HG03139 (cell line): ENCODE measurements at regions not wholly inside any gene's neighbourhood (a gene's known extent, or its start where the extent isn't known, plus 50 kb on each side); places are given as distances from the start of the nearest gene placed in this dataset.

ENCODE experiments used
- ATAC-seq: cut with Tn5 transposase; IDR thresholded peaks from one replicate; pipeline ENCODE4 v1.9.1; 2021; ENCODE audit not compliant: unreplicated experiment

GRCh38 chr6:33952016-33952415 lies 148.2 kb upstream of the MLN start:
- no peak for ATAC-seq

GRCh38 chr6:33950891-33951889 lies 147.4 kb upstream of the MLN start:
- ATAC-seq = no peak

- no peak for ATAC-seq
Measured at GRCh38 chr6:33950472-33950881, 146.7 kb upstream of the MLN start.

GRCh38 chr6:33949877-33950435 lies 146.2 kb upstream of the MLN start:
- no peak for ATAC-seq

GRCh38 chr6:33949111-33949510 lies 145.3 kb upstream of the MLN start:
- ATAC-seq = no peak

DNA sequence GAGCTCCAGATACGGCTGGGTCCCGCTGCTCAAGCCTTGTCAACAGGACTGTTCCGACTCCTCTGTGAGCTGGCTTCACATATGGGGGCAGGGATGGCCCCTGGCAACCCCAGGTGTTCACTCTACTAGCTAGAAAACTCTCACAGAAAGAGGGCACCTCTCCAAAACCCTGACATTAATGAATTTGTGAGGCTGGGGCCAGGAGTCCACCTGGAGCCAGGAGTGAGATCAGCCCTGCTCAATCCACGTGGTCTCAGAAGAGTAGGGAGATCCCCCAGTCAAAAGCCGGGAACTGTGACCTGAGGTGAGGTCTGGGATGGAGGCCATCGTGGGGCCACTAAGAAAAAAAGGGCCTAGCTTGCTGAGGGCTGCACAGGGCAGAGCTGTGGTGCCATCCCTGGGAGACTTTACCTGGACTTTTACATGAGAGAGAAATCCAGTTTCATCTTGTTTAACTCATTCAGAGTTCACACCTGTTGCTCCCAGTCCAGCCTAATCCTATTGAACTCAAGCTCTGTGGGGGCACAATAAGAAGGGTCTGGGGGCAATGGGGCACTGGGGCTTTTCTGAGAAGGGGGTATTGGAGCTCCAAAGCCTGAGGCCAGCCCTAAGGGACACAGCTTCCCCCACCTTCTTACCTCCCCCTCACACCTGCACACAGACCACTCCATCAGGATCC lies 144.3 kb upstream of the MLN start:
- no peak for ATAC-seq

- ATAC-seq = no peak
Measured at GRCh38 chr6:33947047-33947446, 143.2 kb upstream of the MLN start.

GRCh38 chr6:33945931-33946330 lies 142.1 kb upstream of the MLN start:
- ATAC-seq = no peak

- no peak for ATAC-seq
Measured at GRCh38 chr6:33944686-33945411, 141.0 kb upstream of the MLN start.

GRCh38 chr6:33936886-33937285 lies 133.1 kb upstream of the MLN start:
- ATAC-seq = no peak

GRCh38 chr6:33935439-33936080 lies 131.8 kb upstream of the MLN start:
- no peak for ATAC-seq

DNA sequence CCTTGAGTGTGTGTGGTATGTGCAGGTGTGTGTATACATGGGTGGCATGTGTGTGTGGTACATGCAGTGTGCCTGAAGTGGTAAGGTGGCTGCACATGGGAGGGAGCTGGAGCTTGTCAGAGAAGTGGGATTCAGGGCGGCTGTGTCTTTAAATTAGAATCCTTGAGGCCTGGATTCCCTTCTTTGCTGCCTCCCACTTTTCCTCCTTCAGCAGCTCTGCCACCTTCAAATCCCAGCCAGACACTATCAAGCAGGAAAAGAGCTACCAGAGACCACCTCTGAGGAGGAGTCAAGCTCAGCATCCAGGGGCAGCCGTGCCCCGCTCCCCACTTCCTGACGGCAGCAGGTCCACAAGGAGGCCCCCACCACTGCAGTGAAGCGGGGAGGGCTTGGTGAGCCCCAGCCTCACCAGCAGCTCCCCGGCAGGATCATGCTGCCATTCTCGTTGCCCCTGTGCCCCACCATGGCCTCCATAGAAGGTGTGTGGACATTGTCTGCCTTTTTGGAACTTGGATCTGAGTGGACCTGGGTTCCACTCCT lies 131.0 kb upstream of the MLN start:
- ATAC-seq = no peak

DNA sequence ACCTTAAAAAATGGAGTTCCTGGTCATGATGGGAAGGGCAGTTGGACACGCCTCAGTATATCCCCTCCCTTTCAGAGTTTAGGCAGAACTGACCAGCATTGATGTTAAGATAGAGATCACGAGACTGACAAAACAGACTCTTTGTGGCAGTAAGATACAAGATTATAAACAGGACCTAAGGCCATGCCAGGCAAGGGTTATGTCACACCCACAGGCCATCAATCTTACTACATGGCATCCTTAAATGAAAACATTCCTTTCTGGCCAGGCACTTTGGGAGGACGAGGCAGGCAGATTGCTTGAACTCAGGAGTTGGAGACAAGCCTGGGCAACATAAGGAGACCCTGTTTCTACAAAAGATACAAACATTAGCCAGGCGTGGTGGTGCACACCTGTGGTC lies 129.3 kb upstream of the MLN start:
- no peak for ATAC-seq

DNA sequence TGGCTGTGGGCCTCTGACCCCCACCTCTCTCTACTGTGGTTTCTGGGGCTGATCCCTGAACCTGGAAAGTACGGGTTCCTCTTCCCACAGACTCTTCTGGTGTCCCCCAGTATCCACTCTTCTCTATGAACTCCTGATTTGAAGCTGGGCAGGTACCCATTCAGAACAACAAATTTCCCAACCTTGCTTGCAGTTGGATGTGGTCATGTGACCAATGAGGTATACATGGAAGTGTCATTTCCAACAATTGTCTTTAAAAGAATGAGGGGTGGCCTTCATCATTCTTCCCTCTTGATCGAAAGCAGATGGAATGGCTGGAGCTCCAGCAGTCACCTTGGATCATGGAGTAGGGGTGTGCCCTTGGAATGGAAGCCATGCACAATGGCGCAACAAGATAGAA lies 128.0 kb upstream of the MLN start:
- no peak for ATAC-seq

DNA sequence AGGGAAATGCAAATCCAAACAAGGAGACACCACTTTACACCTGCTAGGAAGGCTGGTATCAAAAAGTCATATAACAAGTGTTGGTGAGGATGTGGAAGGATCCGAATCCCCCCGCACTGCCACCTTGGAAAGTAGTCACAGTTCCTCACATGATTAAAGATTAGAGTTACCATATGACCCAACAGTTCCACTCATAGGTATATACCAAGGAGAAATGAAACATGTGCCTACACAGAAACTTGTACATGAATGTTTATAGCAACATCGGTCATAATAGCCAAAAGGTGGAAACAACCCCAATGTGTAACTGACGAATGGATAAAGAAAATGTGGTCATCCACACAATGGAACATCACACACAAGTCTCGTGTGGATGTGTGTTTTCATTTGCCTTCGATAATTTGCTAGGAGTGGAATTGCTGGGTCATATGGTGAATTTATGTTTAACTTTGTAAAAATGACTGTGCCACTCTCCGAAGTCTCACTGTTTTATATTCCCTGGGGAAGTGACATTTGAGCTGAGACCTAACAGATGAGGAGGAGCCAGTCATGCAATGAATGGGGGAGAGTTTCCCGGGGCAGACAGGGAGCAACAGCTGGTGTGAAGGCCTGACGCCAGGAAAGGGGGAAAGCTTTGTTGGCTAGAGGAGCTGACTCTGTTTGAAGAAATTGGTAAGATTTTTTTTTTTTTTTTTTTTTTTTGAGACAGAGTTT lies 125.9 kb upstream of the MLN start:
- no peak for ATAC-seq

- no peak for ATAC-seq
Measured at GRCh38 chr6:33927616-33928015, 123.8 kb upstream of the MLN start.

- no peak for ATAC-seq
Measured at GRCh38 chr6:33927112-33927511, 123.3 kb upstream of the MLN start.

DNA sequence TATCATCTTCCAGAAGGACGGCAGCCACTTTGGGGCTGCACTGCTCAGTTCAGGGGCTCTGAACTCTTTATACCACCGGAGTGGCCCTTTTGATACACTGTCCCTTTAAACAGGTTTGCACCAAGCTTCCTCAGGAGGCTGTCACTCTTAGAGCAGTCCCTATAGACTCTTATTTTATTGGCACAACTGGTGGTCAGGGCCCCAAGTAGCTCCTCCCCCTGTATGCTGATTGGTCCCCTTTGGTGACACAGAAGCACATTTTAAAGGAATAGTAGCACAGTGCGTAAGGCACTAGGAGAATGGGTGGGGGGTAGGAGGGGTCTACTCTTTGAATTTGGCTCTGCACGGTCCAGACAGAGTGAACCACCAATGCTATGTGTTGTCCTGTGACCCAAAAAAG lies 122.6 kb upstream of the MLN start:
- no peak for ATAC-seq

DNA sequence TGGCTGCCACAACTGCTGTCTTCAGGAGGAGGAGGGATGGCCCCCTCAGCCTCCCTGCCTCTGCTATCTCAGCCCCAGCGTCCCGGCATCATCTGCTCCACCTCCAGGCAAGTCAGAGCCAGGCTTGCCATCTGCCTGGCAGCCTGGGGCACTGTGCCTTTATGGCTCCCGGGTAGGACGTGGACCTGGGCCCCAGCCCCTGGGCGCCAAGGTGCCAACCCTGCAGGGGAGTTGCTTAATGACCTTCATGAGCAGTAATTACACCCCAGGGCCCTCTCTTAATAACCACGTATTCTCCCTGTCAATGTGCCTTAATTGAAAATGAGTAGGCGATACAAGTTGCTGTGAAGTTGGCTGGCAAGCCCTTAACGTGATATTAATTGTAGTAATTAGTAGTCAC lies 122.1 kb upstream of the MLN start:
- ATAC-seq = no peak

DNA sequence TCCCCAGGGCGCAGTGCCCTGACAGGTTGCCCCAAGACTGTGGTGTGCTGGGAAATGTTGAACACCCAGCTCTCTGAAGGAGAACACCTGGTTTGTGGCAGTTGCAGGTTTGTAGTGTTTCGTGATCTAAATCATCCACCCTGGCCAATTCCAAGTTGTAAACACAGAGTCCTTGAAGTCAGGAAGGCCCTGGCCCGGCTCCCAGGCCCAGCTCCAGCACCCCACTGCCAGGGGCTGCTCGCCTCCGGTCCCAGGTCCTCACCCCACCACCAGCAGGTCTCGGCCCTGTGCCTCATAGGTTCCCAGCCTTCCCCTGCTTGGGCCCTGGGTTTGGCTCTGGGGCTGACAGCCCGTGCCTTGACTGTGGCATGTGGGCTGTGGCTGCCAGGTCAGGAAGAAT lies 121.4 kb upstream of the MLN start:
- ATAC-seq = no peak
